A673 (cell line): ENCODE measurements at regions not wholly inside any gene's neighbourhood (a gene's known extent, or its start where the extent isn't known, plus 50 kb on each side); places are given as distances from the start of the nearest gene placed in this dataset.
"Not testable (repeated sequence)": the region's sequence is repeated elsewhere in the genome, so short reads cannot be mapped to it uniquely, and the experiment has no call there.

Experiments
- CTCF ChIP-seq: fragments of 300-800, 200-600 bp; sonication (generic); conservative IDR thresholded peaks from 2 replicates; pipeline ENCODE4 v1.5.1; 2017; ENCODE audit warnings: low read depth, mild to moderate bottlenecking, antibody characterized with exemption, low read length, moderate library complexity, mixed read lengths
- EZH2 ChIP-seq: fragments of 200-600 bp; sonication (generic); IDR thresholded peaks from 2 replicates; pipeline ENCODE4 v1.6.1; 2017; ENCODE audit warnings: borderline replicate concordance, low read depth, mild to moderate bottlenecking, mixed read lengths, antibody characterized with exemption, low read length; ENCODE audit not compliant: poor library complexity, severe bottlenecking

GRCh38 chr21:10417551-10418002, 103.8 kb upstream of the TPTE start:
- TF ChIP-seq CTCF, EZH2: not testable (repeated sequence)
